22Rv1 (cell line): ENCODE measurements at regions not wholly inside any gene's neighbourhood (a gene's known extent, or its start where the extent isn't known, plus 50 kb on each side); places are given as distances from the start of the nearest gene placed in this dataset.
"Not testable (repeated sequence)": the region's sequence is repeated elsewhere in the genome, so short reads cannot be mapped to it uniquely, and the experiment has no call there.

Source experiments
- H3K27ac ChIP-seq: fragments of 450-650 bp; 2 replicates; pipeline ENCODE4 v1.5.1; 2017
- ZFX ChIP-seq: fragments of 450-650 bp; IDR thresholded peaks from 2 replicates; pipeline ENCODE4 v1.6.1; 2017; ENCODE audit warnings: antibody characterized with exemption, borderline replicate concordance
- TF ChIP-seq, protein P1 (sequence below): fragments of 450-650 bp; IDR thresholded peaks from 2 replicates; pipeline ENCODE4 v1.5.1; 2017; ENCODE audit warnings: mild to moderate bottlenecking

- H3K27ac ChIP-seq = no peak overlapping the region
Measured at GRCh38 chr2:120635146-120635545, 100.5 kb upstream of the GLI2 start.

GRCh38 chr2:120637847-120638246 lies 97.8 kb upstream of the GLI2 start:
- TF ChIP-seq ZFX = no peak
- TF ChIP-seq, protein P1, sequence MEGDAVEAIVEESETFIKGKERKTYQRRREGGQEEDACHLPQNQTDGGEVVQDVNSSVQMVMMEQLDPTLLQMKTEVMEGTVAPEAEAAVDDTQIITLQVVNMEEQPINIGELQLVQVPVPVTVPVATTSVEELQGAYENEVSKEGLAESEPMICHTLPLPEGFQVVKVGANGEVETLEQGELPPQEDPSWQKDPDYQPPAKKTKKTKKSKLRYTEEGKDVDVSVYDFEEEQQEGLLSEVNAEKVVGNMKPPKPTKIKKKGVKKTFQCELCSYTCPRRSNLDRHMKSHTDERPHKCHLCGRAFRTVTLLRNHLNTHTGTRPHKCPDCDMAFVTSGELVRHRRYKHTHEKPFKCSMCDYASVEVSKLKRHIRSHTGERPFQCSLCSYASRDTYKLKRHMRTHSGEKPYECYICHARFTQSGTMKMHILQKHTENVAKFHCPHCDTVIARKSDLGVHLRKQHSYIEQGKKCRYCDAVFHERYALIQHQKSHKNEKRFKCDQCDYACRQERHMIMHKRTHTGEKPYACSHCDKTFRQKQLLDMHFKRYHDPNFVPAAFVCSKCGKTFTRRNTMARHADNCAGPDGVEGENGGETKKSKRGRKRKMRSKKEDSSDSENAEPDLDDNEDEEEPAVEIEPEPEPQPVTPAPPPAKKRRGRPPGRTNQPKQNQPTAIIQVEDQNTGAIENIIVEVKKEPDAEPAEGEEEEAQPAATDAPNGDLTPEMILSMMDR = no peak
- H3K27ac ChIP-seq = no peak overlapping the region

More at GRCh38 chr2:120635146-120635545, 100.5 kb upstream of the GLI2 start:
- TF ChIP-seq, protein P1 = no peak
- no peak for TF ChIP-seq ZFX

DNA sequence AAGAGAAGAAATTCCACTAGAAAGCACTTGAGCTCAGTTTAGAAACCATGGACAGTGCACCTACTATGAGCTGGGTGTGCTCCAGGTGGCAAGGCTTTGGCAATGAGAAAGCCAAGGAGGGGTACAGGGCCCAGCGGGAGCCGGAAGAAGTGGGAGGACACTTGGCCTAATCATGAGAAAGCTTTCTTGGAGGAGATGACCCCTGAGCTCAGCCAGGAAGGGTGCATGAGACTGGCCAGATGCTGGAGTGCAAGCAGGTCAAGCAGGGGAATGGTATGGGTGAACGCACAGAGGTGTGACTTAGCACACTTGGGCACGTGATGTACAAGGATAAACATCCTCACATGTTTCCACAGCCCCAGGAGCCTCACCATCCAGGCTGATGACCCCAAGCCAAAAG lies 97.2 kb upstream of the GLI2 start:
- H3K27ac ChIP-seq = no peak overlapping the region
- TF ChIP-seq, protein P1 = no peak

DNA sequence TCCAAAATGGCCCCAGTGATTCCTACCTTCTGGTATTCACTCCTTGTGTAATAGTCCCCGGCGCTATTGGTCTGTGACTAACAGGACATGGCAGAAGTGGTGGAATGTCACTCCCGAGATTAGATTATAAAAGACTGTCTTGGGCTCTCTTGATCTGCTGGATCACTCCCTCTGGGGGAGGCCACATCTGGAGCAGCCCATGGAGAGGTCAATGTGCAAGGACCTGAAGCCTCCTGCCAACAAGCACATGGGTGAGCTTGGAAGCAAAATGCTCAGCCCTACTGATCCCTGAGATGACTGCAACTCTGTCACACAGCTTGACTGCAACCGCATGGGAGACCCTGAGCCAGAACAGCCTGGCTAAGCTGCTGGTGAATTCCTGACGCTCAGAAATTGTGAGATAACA lies 94.3 kb upstream of the GLI2 start:
- H3K27ac ChIP-seq = no peak overlapping the region
- TF ChIP-seq, protein P1 = no peak
- no peak for TF ChIP-seq ZFX

GRCh38 chr2:120642646-120643045 lies 93.0 kb upstream of the GLI2 start:
- no peak for TF ChIP-seq ZFX
- TF ChIP-seq, protein P1 = no peak
- no peak overlapping the region for H3K27ac ChIP-seq

DNA sequence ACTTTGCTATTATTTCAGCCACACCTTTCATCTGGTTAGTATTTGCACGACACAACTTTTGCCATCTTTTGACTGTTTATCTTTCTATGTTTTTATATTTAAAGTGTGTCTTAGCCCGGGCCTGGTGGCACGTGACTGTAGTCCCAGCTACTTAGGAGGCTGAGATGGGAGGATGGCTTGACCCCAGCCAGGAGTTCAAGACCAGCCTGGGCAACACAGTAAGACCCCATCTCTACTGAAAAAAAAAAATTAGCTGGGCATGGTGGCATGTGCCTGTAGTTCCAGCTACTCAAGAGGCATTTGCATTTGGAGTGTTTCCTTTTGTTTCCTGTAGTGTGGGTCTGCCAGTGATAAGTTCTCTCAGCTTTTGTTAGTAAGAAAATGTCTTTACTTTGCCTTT lies 88.7 kb upstream of the GLI2 start:
- no peak overlapping the region for H3K27ac ChIP-seq
- TF ChIP-seq, protein P1 = no peak
- no peak for TF ChIP-seq ZFX

DNA sequence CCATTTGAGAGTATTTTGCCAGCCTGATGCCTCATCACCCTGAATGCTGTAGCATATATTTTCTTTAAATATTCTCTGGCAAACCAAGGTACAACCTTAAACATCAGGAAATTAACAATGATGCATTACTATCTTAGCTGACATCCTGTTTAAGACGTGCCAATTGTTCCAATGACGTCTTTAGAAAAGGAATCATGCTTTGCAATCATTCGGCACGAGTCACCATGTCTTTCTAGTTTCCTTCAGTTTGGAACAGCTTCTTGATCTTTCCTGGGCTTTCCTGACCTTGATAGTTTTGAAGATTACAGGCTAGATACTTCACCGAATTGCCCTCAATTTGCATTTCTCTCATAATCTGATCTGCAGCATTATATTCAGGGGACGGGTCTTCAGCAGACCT lies 88.2 kb upstream of the GLI2 start:
- H3K27ac ChIP-seq = no peak overlapping the region
- no peak for TF ChIP-seq ZFX
- TF ChIP-seq, protein P1 = no peak

GRCh38 chr2:120649381-120649780 lies 86.3 kb upstream of the GLI2 start:
- not testable (repeated sequence) for H3K27ac ChIP-seq
